Heart left ventricle (tissue), 16 donors: ENCODE measurements at regions not wholly inside any gene's neighbourhood (a gene's known extent, or its start where the extent isn't known, plus 50 kb on each side); places are given as distances from the start of the nearest gene placed in this dataset.
A peak's percentile ranks its signal among the peaks of the same experiment; 100 is the strongest.

Experiments used
- ATAC-seq, 4 donors: fragments of 200-7000 bp; cut with Tn5 transposase; one replicate each; pipeline ENCODE4 v1.9.1; 2020 to 2022; ENCODE audit warnings: moderate library complexity in 4 of 4, mild to moderate bottlenecking in 3 of 4, moderate number of reproducible peaks in 1 of 4
- DNase-seq, 5 donors: peaks; one replicate each; pipeline ENCODE4 v3.0.0-alpha.2; 2020
- H3K27ac ChIP-seq, 12 donors: fragments of 200-600 bp; sonication (generic) in 4 of 12; one replicate each; pipeline versions ENCODE4 v1.5.0 to v1.8.0; 2016 to 2022; ENCODE audit warnings: mild to moderate bottlenecking in 2 of 12
- H3K27me3 ChIP-seq, 9 donors: fragments of 200-600 bp; sonication (generic) in 2 of 9; one replicate each; pipeline versions ENCODE4 v1.5.1 to v1.8.0; 2016 to 2022; ENCODE audit warnings: mild to moderate bottlenecking in 3 of 9
- H3K36me3 ChIP-seq, 9 donors: fragments of 200-600 bp; sonication (generic) in 2 of 9; one replicate each; pipeline versions ENCODE4 v1.5.0 to v1.8.0; 2018 to 2022; ENCODE audit warnings: mild to moderate bottlenecking in 2 of 9
- H3K4me1 ChIP-seq, 12 donors: fragments of 200-600 bp; sonication (generic) in 4 of 12; one replicate each; pipeline versions ENCODE4 v1.5.0 to v1.8.0; 2016 to 2022; ENCODE audit warnings: mild to moderate bottlenecking in 3 of 12
- H3K4me3 ChIP-seq, 12 donors: fragments of 200-600 bp; sonication (generic) in 4 of 12; one replicate each; pipeline versions ENCODE4 v1.5.0 to v1.8.0; 2017 to 2022; ENCODE audit warnings: mild to moderate bottlenecking in 9 of 12, moderate library complexity in 4 of 12
- H3K9me3 ChIP-seq, 12 donors: fragments of 200-600 bp; sonication (generic) in 4 of 12; one replicate each; pipeline versions ENCODE4 v1.5.0 to v1.8.0; 2016 to 2022; ENCODE audit warnings: mild to moderate bottlenecking in 1 of 12
- CTCF ChIP-seq, 12 donors: fragments of 200-600 bp; sonication (generic) in 4 of 12; IDR thresholded peaks; one replicate each; pipeline versions ENCODE4 v1.5.0 to v1.8.0; 2018 to 2022; ENCODE audit warnings: antibody characterized with exemption in 12 of 12, mild to moderate bottlenecking in 5 of 12
- POLR2A ChIP-seq, 2 donors: fragments of 450-650 bp; IDR thresholded peaks; one replicate each; pipeline ENCODE4 v1.6.1; 2017; ENCODE audit warnings: antibody characterized with exemption in 2 of 2, mild to moderate bottlenecking in 2 of 2, moderate library complexity in 2 of 2
- WGBS, 4 donors: extraction: QIAGEN DNeasy Blood & Tissue Kit in 2 of 4; methylation state at CpG; one replicate each; pipeline versions ENCODE4 v1.1.5 to v1.1.7; 2013 to 2018; 5-methylcytosine and 5-hydroxymethylcytosine counted together
- intact Hi-C, 10 donors: fragments of 100-400 bp; cut with DNase I; formaldehyde crosslinking; loops; one replicate each; pipeline versions ENCODE4 v1.11.1 to v1.14.2; 2022
- donor health status: ischemic (EF 13 %, LVEDD 7.1; RV severe dilation, severe dysfunction).
- donor health status: healthy with polysubstance abuse.
- donor health status: DM: no; HTN: yes; CAD: no.
- donor health status: DM: no; HTN: no; CAD: no.
- donor health status: ischemic (EF 25% LVEDD 6.9; RV normal size, moderate dysfunction).
- donor health status: ischemic (EF 25% LVEDD 5.7; RV mildly dilated, moderate dysfunction).
- donor health status: healthy.
- donor health status: DM: yes; HTN: yes; CAD: no.
- donor health status: ischemic (EF 35%, LVEDD 5.7; RV mildly dilated, moderate dysfunction).
- donor health status: nonischemic (EF 11% LVEDD 7.7; RV severe dilation, severe dysfunction).
- donor health status: DM: yes; HTN: yes; CAD: no.
- donor health status: PGD.
- donor health status: ischemic (EF 29% LVEDD 5.4; RV normal size, mild dysfunction).
- donor health status: nonischemic (EF 23%, LVEDD 6.1; RV moderate dilation, normal function).

DNA sequence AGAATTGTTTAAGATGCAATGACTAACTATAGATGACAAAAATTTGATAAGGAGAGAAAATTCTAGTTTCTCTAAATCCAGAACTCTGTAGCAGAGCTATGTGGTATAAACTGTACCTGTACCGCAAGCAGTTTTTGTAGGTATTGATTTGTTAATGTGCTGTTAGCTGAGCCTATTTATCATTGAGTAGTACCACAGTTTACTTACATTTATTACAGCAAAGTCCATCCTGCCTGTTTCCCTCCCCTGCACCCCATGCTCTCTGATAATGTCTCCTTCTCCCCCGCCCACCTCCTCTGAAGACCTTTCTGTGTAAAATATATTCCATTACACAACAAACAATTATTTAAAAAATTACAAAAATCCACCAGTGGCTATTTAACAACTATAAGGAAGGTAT, 170.6 kb downstream of the RNF152 start:
- no peak for TF ChIP-seq CTCF (IDR thresholded peaks at IDR 0.05)
- TF ChIP-seq POLR2A (IDR thresholded peaks at IDR 0.05) = no peak
- Histone ChIP-seq H3K27ac (no peak overlapping the region), H3K9me3 (peaks cover 0 to 12% (median 0%) of the 10 kb centered on the region in 12 donors), H3K4me3 (no peak overlapping the region), H3K27me3 (no peaks in the 10 kb centered on the region), H3K4me1 (peaks cover 0 to 3% (median 0%) of the 10 kb centered on the region in 12 donors), H3K36me3 (no peaks in the 10 kb centered on the region)
- WGBS, 4 donors = 96 to 99% (median 96%) methylated on average over 2 of the region's 2 CpGs
- intact Hi-C loops = no loop called here
- DNase-seq (no peak), ATAC-seq (no peak)

DNA sequence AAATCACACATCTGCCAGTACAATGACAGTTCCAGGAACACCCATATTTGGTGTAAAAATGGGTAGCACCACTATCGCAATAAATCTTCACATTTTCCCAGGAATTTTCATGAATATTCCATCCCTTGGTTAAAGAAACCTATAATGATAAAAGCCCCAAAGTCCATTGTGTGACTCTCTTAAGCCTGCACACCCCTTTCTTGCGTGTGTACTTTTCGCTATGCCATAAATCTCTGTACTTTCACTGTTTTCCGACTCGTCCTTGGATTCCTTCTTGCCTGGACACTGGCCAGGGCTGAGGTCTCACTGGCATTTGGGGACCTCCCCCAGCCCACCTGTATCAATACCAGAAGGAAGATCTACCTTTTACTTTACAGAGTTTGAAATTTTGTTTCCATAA, 172.3 kb downstream of the RNF152 start:
- no peak for TF ChIP-seq CTCF (IDR thresholded peaks at IDR 0.05)
- no peak for TF ChIP-seq POLR2A (IDR thresholded peaks at IDR 0.05)
- Histone ChIP-seq H3K27ac (no peak overlapping the region), H3K4me1 (peaks cover 0 to 3% (median 0%) of the 10 kb centered on the region in 12 donors), H3K36me3 (no peaks in the 10 kb centered on the region), H3K4me3 (no peak overlapping the region), H3K27me3 (no peaks in the 10 kb centered on the region), H3K9me3 (peaks cover 0 to 3% (median 0%) of the 10 kb centered on the region in 12 donors)
- intact Hi-C loops = no loop called here
- DNase-seq = no peak
- no peak for ATAC-seq
- 92 to 95% (median 92%) methylated on average over 5 of the region's 5 CpGs for WGBS, 4 donors

DNA sequence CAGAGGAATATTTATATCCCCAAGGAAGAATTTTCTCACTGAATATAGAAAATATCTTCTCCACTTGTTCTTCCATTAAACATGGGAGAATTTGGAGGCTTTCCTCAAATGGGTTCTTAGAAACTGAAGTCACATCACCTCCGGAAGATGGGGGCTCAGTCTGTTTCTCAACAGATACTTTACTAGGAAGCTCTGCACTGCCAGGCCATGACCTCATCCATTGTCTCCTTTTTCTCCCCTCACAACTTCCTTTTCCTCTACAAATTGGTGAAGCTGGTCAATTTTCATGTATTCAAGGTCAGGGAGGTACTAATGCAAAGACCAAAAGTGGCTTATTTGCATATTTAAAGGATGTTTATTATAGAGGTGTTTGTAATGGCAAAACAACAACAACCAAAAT, 173.1 kb downstream of the RNF152 start:
- no peaks in the 10 kb centered on the region for H3K9me3 ChIP-seq
- H3K4me1 ChIP-seq = peaks cover 0 to 3% (median 0%) of the 10 kb centered on the region in 12 donors
- 64 to 75% (median 68%) methylated on average over 1 of the region's 1 CpG for WGBS, 4 donors
- TF ChIP-seq POLR2A (IDR thresholded peaks at IDR 0.05) = no peak
- TF ChIP-seq CTCF (IDR thresholded peaks at IDR 0.05) = no peak
- H3K4me3 ChIP-seq = no peak overlapping the region
- no peaks in the 10 kb centered on the region for H3K36me3 ChIP-seq
- H3K27me3 ChIP-seq = no peaks in the 10 kb centered on the region
- DNase-seq (no peak), ATAC-seq (peak in 1 of 4 donors; percentile 62)
- intact Hi-C loops = no loop called here
- H3K27ac ChIP-seq = no peak overlapping the region

DNA sequence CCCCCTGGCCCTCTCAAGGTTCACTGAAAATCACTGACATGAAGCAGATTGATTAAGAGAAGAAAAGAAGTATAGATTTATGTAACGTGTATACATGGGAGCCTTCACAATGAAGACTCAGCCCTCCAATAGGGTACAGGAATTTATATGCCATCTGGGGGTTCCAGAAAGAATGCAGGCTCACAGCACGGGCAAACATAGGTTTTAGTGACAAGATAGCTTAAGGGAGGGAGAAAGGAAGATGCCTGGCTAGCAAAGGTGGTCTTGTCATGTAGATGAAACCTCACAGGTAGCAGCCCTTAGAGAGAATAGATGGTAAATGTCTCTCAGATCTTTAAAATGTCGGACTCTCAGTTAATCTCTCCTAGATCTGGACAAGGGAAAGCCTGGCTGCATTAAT, 173.9 kb downstream of the RNF152 start:
- no peaks in the 10 kb centered on the region for H3K36me3 ChIP-seq
- no peaks in the 10 kb centered on the region for H3K27me3 ChIP-seq
- peaks cover 0 to 3% (median 0%) of the 10 kb centered on the region in 12 donors for H3K4me1 ChIP-seq
- H3K9me3 ChIP-seq = no peaks in the 10 kb centered on the region
- TF ChIP-seq POLR2A (IDR thresholded peaks at IDR 0.05) = no peak
- no peak for TF ChIP-seq CTCF (IDR thresholded peaks at IDR 0.05)
- ATAC-seq = no peak
- H3K4me3 ChIP-seq = no peak overlapping the region
- 80 to 92% (median 83%) methylated on average over 3 of the region's 3 CpGs for WGBS, 4 donors
- intact Hi-C loops = no loop called here
- no peak overlapping the region for H3K27ac ChIP-seq
- DNase-seq = no peak
